ENCODE measurements at regions not wholly inside any gene's neighbourhood (a gene's known extent, or its start where the extent isn't known, plus 50 kb on each side); places are given as distances from the start of the nearest gene placed in this dataset.

DNA sequence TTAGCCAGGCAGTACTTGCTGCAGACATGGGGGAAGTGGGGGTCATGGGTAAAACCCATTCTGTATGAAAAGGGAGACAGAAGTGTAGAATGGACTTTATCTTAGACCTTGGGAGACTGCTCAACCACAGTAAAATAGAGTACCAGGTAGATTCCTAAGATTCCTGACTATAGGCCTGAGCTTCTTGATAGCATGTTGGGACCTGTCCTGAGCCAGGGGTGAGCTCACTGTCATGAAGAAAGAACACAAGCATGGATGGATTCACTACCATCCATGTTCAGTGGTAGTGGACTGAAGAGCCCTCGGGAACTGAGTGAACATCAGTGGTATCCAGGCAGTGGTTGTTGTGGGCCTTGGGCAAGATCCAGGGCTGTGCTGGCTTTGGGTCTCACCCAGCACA lies 1003.8 kb downstream of the TMTC2 start:
- in situ Hi-C loops (cut with MboI; ENCODE audit: low sequenced_read_pairs, unreplicated experiment) = no loop called here
- DNase-seq (ENCODE audit: low spot score) = no peak
- TF ChIP-seq, protein P1, sequence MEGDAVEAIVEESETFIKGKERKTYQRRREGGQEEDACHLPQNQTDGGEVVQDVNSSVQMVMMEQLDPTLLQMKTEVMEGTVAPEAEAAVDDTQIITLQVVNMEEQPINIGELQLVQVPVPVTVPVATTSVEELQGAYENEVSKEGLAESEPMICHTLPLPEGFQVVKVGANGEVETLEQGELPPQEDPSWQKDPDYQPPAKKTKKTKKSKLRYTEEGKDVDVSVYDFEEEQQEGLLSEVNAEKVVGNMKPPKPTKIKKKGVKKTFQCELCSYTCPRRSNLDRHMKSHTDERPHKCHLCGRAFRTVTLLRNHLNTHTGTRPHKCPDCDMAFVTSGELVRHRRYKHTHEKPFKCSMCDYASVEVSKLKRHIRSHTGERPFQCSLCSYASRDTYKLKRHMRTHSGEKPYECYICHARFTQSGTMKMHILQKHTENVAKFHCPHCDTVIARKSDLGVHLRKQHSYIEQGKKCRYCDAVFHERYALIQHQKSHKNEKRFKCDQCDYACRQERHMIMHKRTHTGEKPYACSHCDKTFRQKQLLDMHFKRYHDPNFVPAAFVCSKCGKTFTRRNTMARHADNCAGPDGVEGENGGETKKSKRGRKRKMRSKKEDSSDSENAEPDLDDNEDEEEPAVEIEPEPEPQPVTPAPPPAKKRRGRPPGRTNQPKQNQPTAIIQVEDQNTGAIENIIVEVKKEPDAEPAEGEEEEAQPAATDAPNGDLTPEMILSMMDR (IDR thresholded peaks at IDR 0.05; ENCODE audit: borderline replicate concordance, control extremely low read depth, extremely low read depth, insufficient read depth, missing control alignments) = no peak

DNA sequence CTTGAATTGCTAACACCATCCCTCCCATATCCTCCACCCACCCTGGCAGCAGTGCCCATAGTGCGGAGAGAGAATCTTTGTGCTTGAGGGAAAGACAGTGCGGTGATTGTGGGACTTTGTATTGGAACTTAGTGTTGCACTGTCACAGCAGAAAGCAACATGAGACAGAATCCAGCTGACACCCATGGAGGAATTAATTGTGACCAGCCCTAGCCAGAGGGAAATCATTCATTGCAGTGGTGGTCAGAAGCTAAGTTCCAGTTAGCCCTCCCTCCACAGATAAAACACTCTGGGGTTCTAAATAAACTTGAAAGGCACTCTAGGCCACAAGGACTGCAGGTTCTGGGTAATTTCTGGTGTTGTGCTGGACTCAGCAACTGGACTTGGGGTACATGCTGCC lies 1002.6 kb downstream of the TMTC2 start:
- no peak for DNase-seq (ENCODE audit: low spot score)
- TF ChIP-seq, protein P1 (IDR thresholded peaks at IDR 0.05; ENCODE audit: borderline replicate concordance, control extremely low read depth, extremely low read depth, insufficient read depth, missing control alignments) = no peak
- in situ Hi-C loops (cut with MboI; ENCODE audit: low sequenced_read_pairs, unreplicated experiment) = no loop called here

DNA sequence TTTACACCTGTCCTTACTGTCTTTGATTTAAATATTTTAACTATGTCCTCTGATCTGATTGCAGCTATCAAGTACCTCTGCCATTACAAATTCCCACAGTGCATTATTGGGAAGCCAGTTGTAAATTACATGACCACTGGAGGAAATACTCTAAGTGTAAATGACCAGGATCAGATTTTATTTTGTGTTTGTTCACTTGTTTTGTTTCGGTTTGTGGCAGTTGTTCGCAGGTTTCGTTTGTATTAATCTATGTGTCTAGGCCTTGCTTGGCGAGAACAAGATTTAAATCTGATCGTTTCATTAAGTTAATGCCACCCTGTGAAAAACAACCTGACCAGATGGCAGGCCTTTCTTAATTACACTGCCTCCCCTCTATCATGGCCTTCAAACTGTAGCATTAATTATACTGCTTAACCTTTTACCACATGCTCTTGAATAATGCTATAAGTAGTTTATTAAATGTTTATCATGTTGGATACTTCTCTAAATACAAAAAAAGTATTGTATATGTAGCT lies 990.1 kb downstream of the TMTC2 start:
- DNase-seq (ENCODE audit: low spot score) = no peak

DNA sequence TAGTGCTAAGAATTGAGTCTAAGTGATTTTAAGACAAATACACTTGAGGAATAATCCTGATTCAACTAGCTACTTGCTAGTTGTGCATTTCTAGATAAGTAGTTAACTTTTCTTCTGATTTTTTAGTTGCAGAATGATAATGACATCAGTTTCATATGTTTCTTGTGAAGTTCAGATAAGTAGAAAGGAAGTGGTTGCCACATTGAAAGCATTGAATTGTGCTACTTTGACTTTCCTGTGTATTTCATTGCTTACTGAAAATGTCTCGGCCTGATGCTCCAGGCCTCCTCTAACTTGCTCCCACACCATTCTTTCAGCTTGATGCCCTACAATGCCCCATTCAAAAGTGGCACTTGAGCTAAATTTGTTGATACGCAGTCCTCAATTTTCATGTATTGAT lies 980.0 kb downstream of the TMTC2 start:
- DNase-seq (ENCODE audit: low spot score) = no peak
- TF ChIP-seq, protein P1 (IDR thresholded peaks at IDR 0.05; ENCODE audit: borderline replicate concordance, control extremely low read depth, extremely low read depth, insufficient read depth, missing control alignments) = no peak
- in situ Hi-C loops (cut with MboI; ENCODE audit: low sequenced_read_pairs, unreplicated experiment) = no loop called here

More for the DNA sequence above, 990.1 kb downstream of the TMTC2 start:
- in situ Hi-C loops (cut with MboI; ENCODE audit: low sequenced_read_pairs, unreplicated experiment) = no loop called here
- TF ChIP-seq, protein P1 (IDR thresholded peaks at IDR 0.05; ENCODE audit: borderline replicate concordance, control extremely low read depth, extremely low read depth, insufficient read depth, missing control alignments) = no peak

DNA sequence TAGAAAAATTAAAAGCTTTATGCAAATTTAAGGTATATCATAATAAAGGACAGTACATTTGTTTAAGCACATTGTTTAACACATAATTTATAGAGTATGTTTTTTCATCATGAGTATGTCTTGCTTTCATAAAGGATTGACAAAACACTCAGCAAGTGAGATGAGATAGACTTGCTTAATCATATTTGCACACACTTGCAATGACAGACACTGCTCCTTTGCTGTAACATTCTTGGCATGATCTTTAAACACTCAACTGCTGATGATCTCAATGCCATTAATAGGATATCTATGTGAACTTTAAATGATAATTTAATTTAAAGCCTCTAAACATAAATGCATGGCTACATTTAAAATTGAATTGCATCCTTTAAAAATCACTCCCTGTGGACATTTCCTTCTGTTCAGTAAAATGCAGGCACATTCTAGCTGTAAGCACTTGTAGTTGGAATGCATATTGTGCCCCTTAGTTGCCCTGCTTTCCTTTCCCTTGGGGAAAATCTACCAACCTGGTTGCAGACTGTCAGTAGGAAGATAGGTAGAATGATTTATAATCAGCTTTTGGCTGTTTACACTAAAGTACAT lies 979.0 kb downstream of the TMTC2 start:
- TF ChIP-seq, protein P1 (IDR thresholded peaks at IDR 0.05; ENCODE audit: borderline replicate concordance, control extremely low read depth, extremely low read depth, insufficient read depth, missing control alignments) = no peak
- in situ Hi-C loops (cut with MboI; ENCODE audit: low sequenced_read_pairs, unreplicated experiment) = no loop called here
- DNase-seq (ENCODE audit: low spot score) = no peak

DNA sequence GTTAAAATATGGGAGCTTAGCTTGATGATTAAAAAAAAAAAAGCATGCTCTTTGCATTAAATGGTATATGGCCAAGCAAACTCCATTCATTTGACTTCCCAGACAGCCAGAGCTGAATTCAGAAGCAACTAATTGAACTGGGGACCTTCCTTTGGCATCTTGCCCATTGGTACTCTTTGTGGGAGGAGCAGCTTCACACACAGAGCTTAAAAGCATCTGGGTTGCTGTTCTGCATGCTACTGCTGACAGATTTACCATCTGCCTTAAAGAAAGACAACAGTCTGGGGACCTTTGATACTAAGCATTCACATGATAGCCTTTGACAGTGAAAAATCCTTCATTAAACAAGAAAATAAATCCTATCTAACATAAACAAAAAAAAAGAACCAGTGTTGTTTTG lies 977.9 kb downstream of the TMTC2 start:
- DNase-seq (ENCODE audit: low spot score) = no peak
- in situ Hi-C loops (cut with MboI; ENCODE audit: low sequenced_read_pairs, unreplicated experiment) = no loop called here

More for the DNA sequence above, 977.9 kb downstream of the TMTC2 start:
- TF ChIP-seq, protein P1 (IDR thresholded peaks at IDR 0.05; ENCODE audit: borderline replicate concordance, control extremely low read depth, extremely low read depth, insufficient read depth, missing control alignments) = no peak
